Keratinocyte (primary cell): ENCODE measurements at regions not wholly inside any gene's neighbourhood (a gene's known extent, or its start where the extent isn't known, plus 50 kb on each side); places are given as distances from the start of the nearest gene placed in this dataset.

Experiments
- DNase-seq: peaks from one replicate; pipeline ENCODE4 v3.0.0-alpha.2; 2011; ENCODE audit warnings: low read depth, missing footprints, low spot score
- FAIRE-seq: peaks from 2 replicates; lab custom pipeline; 2011; peaks lifted over from hg19 to GRCh38; lab: Jason Lieb, UNC
- H2AFZ ChIP-seq: 2 replicates; pipeline ENCODE4 v1.6.0; 2012; ENCODE audit warnings: low read length, control low read depth, inconsistent platforms; ENCODE audit not compliant: control insufficient read depth
- H3K27ac ChIP-seq: 2 replicates; pipeline ENCODE4 v1.5.1; 2011; ENCODE audit warnings: low read length; ENCODE audit not compliant: control insufficient read depth, insufficient read depth
- H3K27me3 ChIP-seq: 3 replicates; pipeline ENCODE4 v1.6.0; 2011; ENCODE audit warnings: low read length; ENCODE audit not compliant: control insufficient read depth, insufficient read depth; ENCODE audit errors: extremely low read depth
- H3K36me3 ChIP-seq, 2 experiments: 2 replicates in 1 of 2; 3 replicates in 1 of 2; pipeline ENCODE4 v1.5.1; 2011; ENCODE audit warnings: low read length in 2 of 2, mild to moderate bottlenecking in 1 of 2; ENCODE audit not compliant: control insufficient read depth in 2 of 2, insufficient read depth in 2 of 2; ENCODE audit errors: extremely low read depth in 1 of 2
- H3K4me1 ChIP-seq: 3 replicates; pipeline ENCODE4 v1.5.1; 2011; ENCODE audit warnings: low read length; ENCODE audit not compliant: control insufficient read depth, insufficient read depth; ENCODE audit errors: extremely low read depth
- H3K4me2 ChIP-seq: 3 replicates; pipeline ENCODE4 v1.6.0; 2011; ENCODE audit warnings: low read depth, low read length; ENCODE audit not compliant: control insufficient read depth, insufficient read depth; ENCODE audit errors: extremely low read depth
- H3K4me3 ChIP-seq, 3 experiments: fragments of 200-600 bp in 1 of 3; sonication (generic) in 1 of 3; 2 replicates in 2 of 3; 3 replicates in 1 of 3; pipeline ENCODE4 v1.5.1; 2011 to 2016; ENCODE audit warnings: low read length in 3 of 3, mild to moderate bottlenecking in 3 of 3, control low read depth in 2 of 3, inconsistent platforms in 1 of 3, low read depth in 1 of 3, mixed read lengths in 1 of 3, mixed run types in 1 of 3, moderate library complexity in 1 of 3; ENCODE audit not compliant: control insufficient read depth in 2 of 3, insufficient read depth in 2 of 3; ENCODE audit errors: extremely low read depth in 1 of 3
- H3K79me2 ChIP-seq: 2 replicates; pipeline ENCODE4 v1.6.0; 2012; ENCODE audit warnings: low read length; ENCODE audit not compliant: control insufficient read depth, insufficient read depth
- H3K9ac ChIP-seq: 3 replicates; pipeline ENCODE4 v1.6.0; 2011; ENCODE audit warnings: low read length; ENCODE audit not compliant: control insufficient read depth, insufficient read depth; ENCODE audit errors: extremely low read depth
- H3K9me1 ChIP-seq: 3 replicates; pipeline ENCODE4 v1.6.0; 2011; ENCODE audit warnings: low read length; ENCODE audit not compliant: control insufficient read depth, insufficient read depth; ENCODE audit errors: extremely low read depth
- H3K9me3 ChIP-seq: 2 replicates; pipeline ENCODE4 v1.5.1; 2012; ENCODE audit warnings: low read depth, low read length; ENCODE audit not compliant: control insufficient read depth
- H4K20me1 ChIP-seq: 3 replicates; pipeline ENCODE4 v1.6.0; 2011; ENCODE audit warnings: low read length; ENCODE audit not compliant: control insufficient read depth, insufficient read depth; ENCODE audit errors: extremely low read depth
- CTCF ChIP-seq, 3 experiments: IDR thresholded peaks in 1 of 3; conservative IDR thresholded peaks in 1 of 3; optimal IDR thresholded peaks in 1 of 3; 2 replicates in 2 of 3; 3 replicates in 1 of 3; pipeline versions ENCODE3 to v1.5.1; 2011; ENCODE audit warnings: low read length in 3 of 3, mild to moderate bottlenecking in 3 of 3, moderate library complexity in 2 of 3, control low read depth in 1 of 3, inconsistent platforms in 1 of 3; ENCODE audit not compliant: insufficient read depth in 2 of 3; ENCODE audit errors: extremely low read depth in 1 of 3
- EZH2 ChIP-seq: IDR thresholded peaks from one replicate; pipeline ENCODE4 v1.6.1; 2012; ENCODE audit warnings: inconsistent platforms, mild to moderate bottlenecking, low read length, moderate library complexity
- dilution Hi-C: fragments of 300-500 bp; cut with MboI; formaldehyde crosslinking; loops from one replicate; pipeline ENCODE4 v1.7.0; 2020; ENCODE audit warnings: low sequenced_read_pairs; ENCODE audit not compliant: extremely low pct_ligation_motif_present

- FAIRE-seq = no peak
- peaks cover 4% of the 10 kb centered on the region for H3K9me3 ChIP-seq
- dilution Hi-C loops = no loop called here
- no peak overlapping the region for H3K9ac ChIP-seq
- H3K4me1 ChIP-seq = peaks cover 6% of the 10 kb centered on the region
- no peaks in the 10 kb centered on the region for H3K9me1 ChIP-seq
- no peak overlapping the region for H3K4me3 ChIP-seq
- H2AFZ ChIP-seq = no peak overlapping the region
- H3K27ac ChIP-seq = no peak overlapping the region
- no peak for DNase-seq
- H3K4me2 ChIP-seq = no peak overlapping the region
- H3K79me2 ChIP-seq = no peaks in the 10 kb centered on the region
- no peaks in the 10 kb centered on the region for H3K27me3 ChIP-seq
- no peak for TF ChIP-seq EZH2
- TF ChIP-seq CTCF (optimal IDR thresholded peaks at IDR 0.05 in 1 of 3, IDR thresholded peaks at IDR 0.05 in 1 of 3, conservative IDR thresholded peaks at IDR 0.05 in 1 of 3; ENCODE audit: extremely low read depth in 1 of 3, insufficient read depth in 2 of 3, low read length in 3 of 3) = no peak
- no peaks in the 10 kb centered on the region for H4K20me1 ChIP-seq
- no peaks in the 10 kb centered on the region for H3K36me3 ChIP-seq
These were observed 118.0 kb downstream of the DLL1 start for GRCh38 chr6:170172825-170173256.

GRCh38 chr6:170172392-170172791, 118.5 kb downstream of the DLL1 start:
- H3K79me2 ChIP-seq = no peaks in the 10 kb centered on the region
- H3K9ac ChIP-seq = no peak overlapping the region
- H3K27me3 ChIP-seq = no peaks in the 10 kb centered on the region
- no peak for DNase-seq
- no peaks in the 10 kb centered on the region for H3K9me1 ChIP-seq
- H3K9me3 ChIP-seq = peaks cover 5% of the 10 kb centered on the region
- no peaks in the 10 kb centered on the region for H4K20me1 ChIP-seq
- no peak for FAIRE-seq
- H3K4me3 ChIP-seq = no peak overlapping the region
- H3K36me3 ChIP-seq = no peaks in the 10 kb centered on the region
- TF ChIP-seq CTCF (optimal IDR thresholded peaks at IDR 0.05 in 1 of 3, IDR thresholded peaks at IDR 0.05 in 1 of 3, conservative IDR thresholded peaks at IDR 0.05 in 1 of 3; ENCODE audit: extremely low read depth in 1 of 3, insufficient read depth in 2 of 3, low read length in 3 of 3) (no peak), EZH2 (no peak)
- no peak overlapping the region for H3K4me2 ChIP-seq
- H3K27ac ChIP-seq = no peak overlapping the region
- dilution Hi-C loops = no loop called here
- H2AFZ ChIP-seq = no peak overlapping the region
- H3K4me1 ChIP-seq = peaks cover 1% of the 10 kb centered on the region
